Neuronal stem cell (in vitro differentiated cells): ENCODE measurements at regions not wholly inside any gene's neighbourhood (a gene's known extent, or its start where the extent isn't known, plus 50 kb on each side); places are given as distances from the start of the nearest gene placed in this dataset.

ENCODE experiments used
- DNase-seq: peaks from one replicate; pipeline ENCODE4 v3.0.0-alpha.2; 2013; ENCODE audit warnings: low spot score
- H2AFZ ChIP-seq: one replicate; pipeline ENCODE4 v1.6.1; 2013; ENCODE audit warnings: mild to moderate bottlenecking, low read length, inconsistent platforms
- H2AK5ac ChIP-seq: 2 replicates; pipeline ENCODE4 v1.6.1; 2013; ENCODE audit warnings: low read depth, mild to moderate bottlenecking, inconsistent platforms, low read length, moderate library complexity, mixed read lengths
- H2BK120ac ChIP-seq: 2 replicates; pipeline ENCODE4 v1.6.1; 2013; ENCODE audit warnings: low read depth, mild to moderate bottlenecking, inconsistent platforms, low read length, moderate library complexity, mixed read lengths
- H2BK12ac ChIP-seq: one replicate; pipeline ENCODE4 v1.6.1; 2013; ENCODE audit warnings: low read length, inconsistent platforms
- H2BK15ac ChIP-seq: 2 replicates; pipeline ENCODE4 v1.6.1; 2013; ENCODE audit warnings: mild to moderate bottlenecking, low read length, inconsistent platforms, mixed read lengths
- H2BK5ac ChIP-seq: one replicate; pipeline ENCODE4 v1.6.1; 2013; ENCODE audit warnings: inconsistent platforms, mild to moderate bottlenecking, low read length, moderate library complexity
- H3K14ac ChIP-seq: one replicate; pipeline ENCODE4 v1.6.1; 2013; ENCODE audit warnings: low read length, inconsistent platforms
- H3K18ac ChIP-seq: 2 replicates; pipeline ENCODE4 v1.6.1; 2013; ENCODE audit warnings: low read length, inconsistent platforms
- H3K23ac ChIP-seq: 2 replicates; pipeline ENCODE4 v1.6.1; 2013; ENCODE audit warnings: low read depth, mild to moderate bottlenecking, mixed read lengths, low read length, inconsistent platforms; ENCODE audit not compliant: poor library complexity
- H3K27ac ChIP-seq: replicated peaks from 3 replicates; pipeline ENCODE4 v1.5.1; 2013; ENCODE audit warnings: low read length, inconsistent platforms
- H3K27me3 ChIP-seq, 3 experiments: 2 replicates each; pipeline ENCODE4 v1.6.1; 2013; ENCODE audit warnings: low read length in 3 of 3, mild to moderate bottlenecking in 2 of 3, inconsistent platforms in 1 of 3, low read depth in 1 of 3, mixed read lengths in 1 of 3, moderate library complexity in 1 of 3; ENCODE audit not compliant: control insufficient read depth in 3 of 3, insufficient read depth in 3 of 3
- H3K36me3 ChIP-seq, 2 donors: replicated peaks in 1 of 2; 2 replicates each; pipeline ENCODE4 v1.6.1; 2013; ENCODE audit warnings: low read length in 2 of 2; ENCODE audit not compliant: control insufficient read depth in 2 of 2, insufficient read depth in 2 of 2
- H3K4ac ChIP-seq: 2 replicates; pipeline ENCODE4 v1.6.1; 2013; ENCODE audit warnings: inconsistent platforms, mild to moderate bottlenecking, low read length, moderate library complexity
- H3K4me1 ChIP-seq, 2 donors: 1 replicate in 1 of 2; 2 replicates in 1 of 2; pipeline ENCODE4 v1.6.1; 2013; ENCODE audit warnings: low read length in 2 of 2, low read depth in 1 of 2; ENCODE audit not compliant: control insufficient read depth in 2 of 2, insufficient read depth in 1 of 2
- H3K4me2 ChIP-seq: one replicate; pipeline ENCODE4 v1.6.1; 2013; ENCODE audit warnings: mild to moderate bottlenecking, low read length, inconsistent platforms; ENCODE audit not compliant: insufficient read depth, poor library complexity, severe bottlenecking
- H3K4me3 ChIP-seq, 2 donors: 2 replicates each; pipeline ENCODE4 v1.5.1; 2013; ENCODE audit warnings: low read length in 2 of 2, mild to moderate bottlenecking in 2 of 2, inconsistent platforms in 1 of 2, moderate library complexity in 1 of 2
- H3K79me1 ChIP-seq: one replicate; pipeline ENCODE4 v1.6.1; 2013; ENCODE audit warnings: low read depth, mild to moderate bottlenecking, inconsistent platforms, low read length, moderate library complexity
- H3K9ac ChIP-seq: one replicate; pipeline ENCODE4 v1.6.1; 2013; ENCODE audit warnings: mild to moderate bottlenecking, low read depth, low read length, inconsistent platforms; ENCODE audit not compliant: poor library complexity
- H3K9me3 ChIP-seq, 2 donors: replicated peaks in 1 of 2; 2 replicates each; pipeline versions ENCODE3 to v1.6.1; 2013; ENCODE audit warnings: low read length in 2 of 2, mild to moderate bottlenecking in 2 of 2, inconsistent platforms in 1 of 2, low read depth in 1 of 2, mixed read lengths in 1 of 2, moderate library complexity in 1 of 2; ENCODE audit not compliant: control insufficient read depth in 2 of 2, insufficient read depth in 1 of 2
- H4K8ac ChIP-seq: one replicate; pipeline ENCODE4 v1.6.1; 2013; ENCODE audit warnings: low read depth, mild to moderate bottlenecking, inconsistent platforms, low read length, moderate library complexity
- H4K91ac ChIP-seq: one replicate; pipeline ENCODE4 v1.6.1; 2013; ENCODE audit warnings: low read length, low read depth, mild to moderate bottlenecking, inconsistent platforms; ENCODE audit not compliant: poor library complexity
- WGBS, 2 donors: extraction: QIAGEN DNeasy Blood & Tissue Kit; methylation state at CpG; one replicate each; pipeline ENCODE4 v1.1.7; 2013; ENCODE audit warnings: missing lambda C conversion rate in 2 of 2, mixed read lengths in 1 of 2; ENCODE audit not compliant: insufficient read length in 2 of 2, insufficient replicate concordance in 1 of 2; ENCODE audit errors: extremely low coverage in 2 of 2; 5-methylcytosine and 5-hydroxymethylcytosine counted together

DNA sequence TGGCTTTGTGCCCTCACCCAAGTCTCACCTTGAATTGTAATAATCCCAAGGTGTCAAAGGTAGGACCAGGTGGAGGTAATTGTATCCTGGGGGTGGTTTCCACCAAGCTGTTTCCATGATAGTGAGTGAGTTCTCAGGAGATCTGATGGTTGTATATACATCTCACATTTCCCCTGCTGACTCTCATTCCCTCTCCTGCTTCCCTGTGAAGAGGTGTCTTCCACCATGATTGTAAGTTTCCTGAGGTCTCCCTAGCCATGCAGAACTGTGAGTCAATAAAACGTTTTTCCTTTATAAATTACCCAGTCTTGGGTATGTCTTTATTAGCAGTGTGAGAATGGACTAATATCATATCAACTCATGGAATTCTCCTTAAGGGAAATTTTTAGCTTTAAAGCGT is 302.6 kb downstream of the LIG4 start:
- no peak overlapping the region for H3K18ac ChIP-seq
- no peak overlapping the region for H2BK12ac ChIP-seq
- H3K27ac ChIP-seq: no peak overlapping the region
- H3K9ac ChIP-seq: no peak overlapping the region
- H2AFZ ChIP-seq: no peak overlapping the region
- no peak for DNase-seq
- H3K14ac ChIP-seq: no peak overlapping the region
- no peaks in the 10 kb centered on the region for H3K9me3 ChIP-seq
- no peak overlapping the region for H4K91ac ChIP-seq
- no peak overlapping the region for H2BK120ac ChIP-seq
- no CpG with 5 or more reads among the region's 2 CpGs for WGBS, 2 donors
- no peaks in the 10 kb centered on the region for H3K27me3 ChIP-seq
- no peak overlapping the region for H2AK5ac ChIP-seq
- no peak overlapping the region for H3K4me2 ChIP-seq
- no peaks in the 10 kb centered on the region for H3K4me1 ChIP-seq
- H3K23ac ChIP-seq: no peak overlapping the region
- no peak overlapping the region for H4K8ac ChIP-seq
- no peak overlapping the region for H3K4me3 ChIP-seq
- no peak overlapping the region for H2BK5ac ChIP-seq
- H2BK15ac ChIP-seq: no peak overlapping the region
- no peak overlapping the region for H3K4ac ChIP-seq
- no peaks in the 10 kb centered on the region for H3K79me1 ChIP-seq
- H3K36me3 ChIP-seq: no peaks in the 10 kb centered on the region

DNA sequence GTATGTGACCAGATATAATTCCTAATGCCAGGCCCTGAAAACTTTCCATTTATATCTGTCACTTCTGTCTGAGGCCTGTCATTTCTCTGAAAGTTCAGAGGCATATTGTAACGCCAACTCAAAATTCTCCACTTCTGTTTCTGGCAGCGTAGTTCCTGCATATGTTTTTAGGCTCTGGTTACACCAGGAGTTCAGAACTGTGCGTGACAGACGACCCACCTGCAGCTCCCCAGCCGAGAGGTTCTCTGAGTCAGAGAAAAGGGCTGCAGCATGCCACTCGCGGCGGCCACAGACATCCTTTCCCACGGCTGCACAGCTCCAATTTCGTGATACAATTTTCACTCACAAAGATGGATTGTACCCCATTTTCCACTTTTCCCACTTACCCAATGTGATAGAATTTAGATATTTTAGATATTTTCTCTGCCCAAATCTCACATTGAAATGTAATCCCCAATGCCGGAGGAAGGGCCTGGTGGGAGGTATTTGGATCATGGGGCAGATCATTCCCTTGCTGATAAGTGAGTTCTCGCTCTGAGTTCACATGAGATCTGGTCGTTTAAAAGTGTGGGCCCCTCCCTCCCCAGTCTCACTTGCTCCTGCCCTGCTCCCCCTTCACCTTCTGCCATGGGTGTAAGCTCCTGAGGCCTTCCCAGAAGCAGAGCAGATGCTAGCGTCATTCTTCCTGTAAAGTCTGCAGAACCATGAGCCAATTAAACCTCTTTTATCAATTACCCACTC is 308.1 kb downstream of the LIG4 start:
- Histone ChIP-seq H4K91ac (no peak overlapping the region), H2AK5ac (no peak overlapping the region), H3K9ac (no peak overlapping the region), H2BK15ac (no peak overlapping the region), H3K23ac (no peak overlapping the region), H3K9me3 (no peaks in the 10 kb centered on the region), H3K4me1 (no peaks in the 10 kb centered on the region), H3K14ac (no peak overlapping the region), H2AFZ (no peak overlapping the region), H4K8ac (no peak overlapping the region), H3K27me3 (no peaks in the 10 kb centered on the region), H2BK120ac (no peak overlapping the region), H3K4me2 (no peak overlapping the region), H3K36me3 (no peaks in the 10 kb centered on the region), H3K27ac (no peak overlapping the region), H3K18ac (no peak overlapping the region), H2BK5ac (no peak overlapping the region), H3K79me1 (no peaks in the 10 kb centered on the region), H3K4ac (no peak overlapping the region), H2BK12ac (no peak overlapping the region), H3K4me3 (no peak overlapping the region)
- DNase-seq: no peak
- WGBS, 2 donors: no CpG with 5 or more reads among the region's 14 CpGs

DNA sequence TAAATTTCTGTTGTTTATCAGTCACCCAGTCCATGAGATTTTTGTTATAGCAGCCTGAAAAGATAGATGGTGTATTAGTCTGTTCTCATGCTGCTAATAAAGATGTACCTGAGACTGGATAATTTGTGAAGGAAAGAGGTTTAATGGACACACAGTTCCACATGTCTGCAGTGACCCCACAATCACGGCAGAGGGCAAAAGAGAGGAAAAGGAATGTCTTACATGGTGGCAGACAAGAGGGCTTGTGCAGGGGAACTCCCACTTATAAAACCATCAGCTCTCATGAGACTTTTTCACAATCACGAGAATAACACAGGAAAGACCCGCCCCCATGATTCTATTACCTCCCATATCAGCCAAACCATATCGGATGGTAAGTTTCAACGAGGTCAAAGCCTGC is 309.2 kb downstream of the LIG4 start:
- Histone ChIP-seq H3K4me3 (no peak overlapping the region), H2AK5ac (no peak overlapping the region), H2BK12ac (no peak overlapping the region), H3K9ac (no peak overlapping the region), H3K4me1 (no peaks in the 10 kb centered on the region), H3K79me1 (no peaks in the 10 kb centered on the region), H3K14ac (no peak overlapping the region), H2BK15ac (no peak overlapping the region), H2BK5ac (no peak overlapping the region), H3K27me3 (no peaks in the 10 kb centered on the region), H3K23ac (no peak overlapping the region), H3K4ac (no peak overlapping the region), H4K8ac (no peak overlapping the region), H3K27ac (no peak overlapping the region), H2BK120ac (no peak overlapping the region), H2AFZ (no peak overlapping the region), H3K9me3 (no peaks in the 10 kb centered on the region), H3K36me3 (no peaks in the 10 kb centered on the region), H4K91ac (no peak overlapping the region), H3K18ac (no peak overlapping the region), H3K4me2 (no peak overlapping the region)
- no CpG with 5 or more reads among the region's 5 CpGs for WGBS, 2 donors
- DNase-seq: no peak

DNA sequence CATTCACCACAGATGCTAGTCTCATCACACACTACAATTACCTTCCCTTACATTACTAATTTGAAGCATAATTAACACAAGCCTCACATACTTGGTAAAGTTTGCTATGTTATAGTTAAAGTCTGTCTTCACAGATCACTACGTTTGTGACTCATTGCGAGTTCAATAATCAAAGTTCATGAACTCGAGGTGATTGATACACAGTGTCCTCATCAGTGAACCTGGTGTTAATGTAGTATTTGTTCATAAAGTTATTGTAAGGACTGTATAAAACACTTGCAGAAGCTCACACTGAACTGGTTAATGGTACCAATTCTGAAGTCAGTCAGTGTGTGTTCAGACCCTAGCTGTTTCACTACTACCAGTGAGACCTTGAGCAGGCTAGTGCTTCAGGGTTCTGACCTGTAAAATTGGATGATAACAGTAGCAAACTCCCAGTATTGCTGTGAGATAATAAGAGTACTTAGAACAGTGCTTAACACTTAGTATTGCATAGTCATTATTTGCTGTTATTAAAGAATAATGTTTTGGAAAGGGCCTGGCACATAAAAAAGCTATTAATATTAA is 313.3 kb downstream of the LIG4 start:
- Histone ChIP-seq H3K23ac (no peak overlapping the region), H3K4me1 (no peaks in the 10 kb centered on the region), H3K9me3 (no peaks in the 10 kb centered on the region), H3K18ac (no peak overlapping the region), H2BK5ac (no peak overlapping the region), H3K27me3 (no peaks in the 10 kb centered on the region), H4K91ac (no peak overlapping the region), H3K79me1 (no peaks in the 10 kb centered on the region), H4K8ac (no peak overlapping the region), H3K4me3 (no peak overlapping the region), H3K4ac (no peak overlapping the region), H3K9ac (no peak overlapping the region), H2BK12ac (no peak overlapping the region), H3K27ac (no peak overlapping the region), H2AFZ (no peak overlapping the region), H2BK15ac (no peak overlapping the region), H3K36me3 (no peaks in the 10 kb centered on the region), H3K4me2 (no peak overlapping the region), H2BK120ac (no peak overlapping the region), H2AK5ac (no peak overlapping the region), H3K14ac (no peak overlapping the region)
- no CpG with 5 or more reads among the region's 3 CpGs for WGBS, 2 donors
- no peak for DNase-seq
